COLO668 (cell line): ENCODE measurements at regions not wholly inside any gene's neighbourhood (a gene's known extent, or its start where the extent isn't known, plus 50 kb on each side); places are given as distances from the start of the nearest gene placed in this dataset.
"Not testable (repeated sequence)": the region's sequence is repeated elsewhere in the genome, so short reads cannot be mapped to it uniquely, and the experiment has no call there.

Experiments used
- DNase-seq: peaks from one replicate; lab custom pipeline; 2025; ENCODE audit not compliant: unreplicated experiment; lab: John Stamatoyannopoulos, UW

DNA sequence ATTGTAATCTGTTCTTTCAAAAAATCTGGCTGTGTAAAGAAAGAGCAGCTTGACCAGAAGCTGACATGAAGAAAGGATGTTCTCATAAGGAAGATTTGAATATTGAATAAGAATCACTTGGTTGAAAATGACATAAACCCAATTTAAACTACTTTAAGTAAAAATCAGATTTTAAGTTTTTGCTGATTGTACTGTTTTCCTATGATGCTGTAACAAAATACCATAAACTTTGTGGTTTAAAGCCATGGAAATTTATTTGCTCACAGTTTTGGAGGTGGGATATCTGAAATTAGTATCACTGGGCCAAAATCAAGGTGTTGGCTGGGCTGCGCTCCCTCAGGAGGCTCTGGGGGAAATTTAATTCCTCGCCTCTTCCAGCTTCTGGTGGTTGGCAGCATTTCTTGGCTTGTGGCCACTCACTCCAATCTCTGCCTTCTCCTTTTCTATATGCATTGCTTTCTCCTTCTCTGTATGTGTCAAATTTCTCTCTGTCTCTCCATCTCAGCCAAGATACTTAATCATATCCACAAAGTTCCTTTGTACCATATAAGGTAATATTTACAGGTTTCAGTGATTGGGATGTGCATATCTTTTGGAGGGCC, 141.2 kb upstream of the ZFP64 start:
- DNase-seq = no peak

DNA sequence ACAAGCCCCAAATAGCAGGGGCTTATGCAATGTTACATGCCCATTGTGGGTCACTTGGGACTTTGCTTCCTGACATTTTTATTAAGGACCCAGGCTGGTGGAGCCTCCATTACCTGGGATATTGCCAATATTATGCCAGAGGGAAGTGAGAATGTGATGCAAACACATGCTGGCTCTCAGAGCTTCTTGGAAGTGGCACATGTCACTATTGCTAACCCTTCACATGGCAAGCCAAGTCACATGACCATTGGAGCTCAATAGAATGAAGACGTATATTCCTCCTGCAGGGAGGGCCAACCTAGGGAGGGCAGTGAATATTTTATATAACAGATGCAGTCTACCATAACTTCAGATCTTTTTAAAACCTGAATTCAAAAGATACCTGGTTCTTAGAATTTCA, 140.7 kb upstream of the ZFP64 start:
- DNase-seq = no peak

DNA sequence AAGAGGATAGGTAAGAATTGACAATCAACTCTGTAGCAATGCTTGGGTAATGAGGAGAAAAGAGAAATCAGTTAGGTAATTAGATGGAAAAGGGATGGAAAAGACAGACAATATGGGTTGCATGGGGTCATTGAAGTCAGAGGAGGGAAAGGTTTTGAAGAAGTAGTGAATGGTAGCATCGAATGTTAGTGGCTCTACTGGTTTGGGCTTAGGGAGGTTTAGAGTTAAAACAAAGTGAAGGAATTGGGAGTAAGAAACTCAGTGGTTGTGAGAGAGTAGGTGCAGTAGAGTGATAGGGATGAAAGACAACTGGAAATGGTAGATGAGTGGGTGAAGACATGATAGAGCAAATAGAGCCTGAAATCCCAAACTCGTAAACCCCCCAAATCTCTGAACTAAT, 140.1 kb upstream of the ZFP64 start:
- DNase-seq = no peak

DNA sequence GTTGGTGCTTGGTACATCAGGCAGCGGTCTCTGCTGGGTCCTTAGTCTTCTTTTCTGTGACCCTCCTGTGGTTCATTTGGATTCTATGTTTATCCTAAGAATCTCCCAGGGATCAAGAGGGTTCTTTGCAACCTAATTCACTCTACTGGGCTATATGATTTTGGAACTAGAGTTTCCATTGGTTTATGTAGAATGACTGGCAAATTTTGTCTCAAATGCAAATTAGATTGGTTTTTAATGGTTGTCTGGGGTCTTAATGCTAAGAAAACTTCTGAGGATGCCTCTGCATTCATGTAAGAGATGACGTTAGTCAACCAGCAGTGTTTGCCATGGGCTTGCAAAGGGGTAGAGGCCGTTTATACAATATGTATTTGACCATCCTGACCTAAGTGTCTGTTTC, 129.8 kb upstream of the ZFP64 start:
- no peak for DNase-seq

DNA sequence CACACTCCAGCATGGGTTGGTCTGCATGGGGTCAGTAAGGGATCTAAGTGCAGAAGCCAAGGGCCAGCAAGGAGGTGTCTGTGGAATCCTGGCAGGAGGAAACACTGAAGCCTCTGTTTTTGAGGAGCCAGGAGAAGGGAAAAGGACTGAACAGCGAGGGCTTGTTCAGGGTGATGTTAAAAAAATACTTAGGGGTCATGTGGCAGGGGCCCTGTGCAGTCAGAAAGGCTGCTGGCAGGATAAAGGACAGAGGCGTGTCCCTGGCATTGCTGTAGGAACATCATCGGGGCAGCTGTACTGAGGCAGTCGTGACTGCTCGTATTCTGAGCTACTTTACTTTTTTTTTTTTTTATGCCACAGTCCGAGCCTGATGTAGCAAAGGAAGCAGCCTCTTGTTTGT, 127.1 kb upstream of the ZFP64 start:
- no peak for DNase-seq

DNA sequence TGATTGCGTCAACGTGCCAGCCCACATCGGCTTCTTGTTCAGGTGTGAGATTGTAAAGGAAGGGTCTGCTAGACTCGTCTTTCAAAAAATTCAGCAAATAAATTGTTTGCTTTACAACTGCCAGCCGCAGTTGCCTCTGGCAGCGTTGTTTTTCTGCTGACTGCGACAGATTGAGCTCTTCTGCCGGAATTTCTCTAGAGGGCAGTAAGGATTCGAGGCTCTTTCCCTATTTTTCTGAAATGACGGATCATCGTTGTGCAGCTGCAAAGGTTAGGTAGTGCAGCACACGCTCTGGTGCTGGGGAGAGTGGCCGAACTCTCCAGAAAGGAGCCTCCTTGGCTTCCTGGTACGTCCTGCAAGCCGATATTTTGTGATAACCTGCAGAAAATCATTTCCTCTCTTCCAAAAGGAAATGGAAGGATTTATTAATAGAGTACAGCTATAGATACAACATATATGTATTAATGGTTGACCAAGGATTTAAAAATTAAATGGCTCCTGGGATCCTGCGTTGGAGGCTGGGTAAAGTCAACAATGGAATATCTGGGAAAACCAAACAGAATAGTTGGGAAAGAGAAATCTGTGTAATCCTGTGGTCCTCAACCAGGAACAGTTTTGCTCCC, 121.9 kb upstream of the ZFP64 start:
- peak; percentile 11 for DNase-seq

DNA sequence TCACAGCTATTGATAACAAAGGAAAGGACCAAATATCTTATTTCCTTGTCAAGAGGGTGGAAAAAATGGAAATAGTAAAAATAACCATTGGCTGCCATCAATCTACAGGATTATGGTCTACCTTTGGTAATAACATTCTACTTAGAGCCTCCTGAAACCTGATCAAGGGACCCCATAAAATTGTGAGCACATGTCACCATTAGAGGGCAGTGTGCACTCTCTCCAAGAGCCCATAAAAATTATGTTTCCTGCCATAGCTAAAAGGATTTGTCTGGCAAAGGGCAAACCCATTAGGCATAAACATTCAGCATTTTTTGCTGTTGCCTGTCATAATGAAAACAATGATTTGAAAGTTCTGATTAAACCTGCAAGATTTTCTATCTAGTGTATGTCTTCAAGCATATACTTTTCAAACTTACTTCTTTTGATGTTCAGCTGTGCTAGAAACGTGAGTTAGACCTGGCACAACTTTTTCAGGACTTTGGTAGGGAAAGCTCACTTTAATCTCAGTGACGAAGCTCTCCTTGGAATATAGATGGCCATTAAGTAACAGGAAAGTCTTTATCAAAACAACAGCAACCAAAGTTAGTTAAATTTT, 120.7 kb upstream of the ZFP64 start:
- peak; percentile 43 for DNase-seq

DNA sequence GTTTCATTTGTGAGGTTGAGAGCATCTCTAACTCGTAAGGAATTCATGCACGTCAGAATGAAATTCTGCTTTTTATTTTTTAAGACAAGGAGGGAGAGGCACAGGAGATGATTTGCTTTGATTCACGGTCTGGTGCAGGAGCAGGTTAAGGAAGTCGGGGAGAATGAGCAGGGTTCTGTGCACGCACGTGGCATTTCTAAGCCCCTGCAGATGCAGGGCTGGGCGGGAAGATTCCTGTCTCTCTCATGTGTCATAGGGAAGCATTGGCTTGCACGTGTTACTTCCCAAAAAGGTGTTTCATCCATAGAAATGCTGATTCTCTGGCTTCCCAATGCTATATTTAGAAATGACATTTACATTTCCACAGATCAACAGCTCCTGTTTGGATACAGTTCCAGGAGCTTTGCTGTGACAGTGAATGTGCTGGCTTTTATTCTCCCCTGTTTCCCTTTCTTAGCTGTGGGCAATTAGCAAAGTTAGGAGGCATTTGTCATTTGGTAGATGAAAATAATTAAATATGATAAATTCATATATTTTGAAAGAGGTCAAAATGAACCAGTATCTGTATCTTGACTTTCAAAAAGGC, 119.7 kb upstream of the ZFP64 start:
- no peak for DNase-seq

DNA sequence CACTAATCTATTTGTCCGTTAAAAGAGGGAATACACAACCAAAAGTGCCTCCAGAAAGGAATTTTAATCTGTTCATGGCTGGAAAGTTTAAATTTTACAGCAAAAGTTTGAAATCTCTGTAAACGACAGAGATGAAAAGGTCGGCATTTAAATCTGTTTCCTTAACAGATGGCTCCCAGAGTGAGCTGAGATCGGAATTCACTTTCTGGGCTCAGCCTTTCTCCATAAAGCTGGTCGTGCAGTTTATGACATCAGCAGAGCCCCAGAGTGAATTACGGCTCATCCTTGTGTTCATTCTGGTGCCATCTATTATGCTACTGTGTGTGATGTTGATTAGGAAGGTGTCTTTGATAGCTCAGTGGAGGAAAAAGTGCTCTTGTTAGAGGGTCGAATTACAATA, 117.6 kb upstream of the ZFP64 start:
- no peak for DNase-seq

DNA sequence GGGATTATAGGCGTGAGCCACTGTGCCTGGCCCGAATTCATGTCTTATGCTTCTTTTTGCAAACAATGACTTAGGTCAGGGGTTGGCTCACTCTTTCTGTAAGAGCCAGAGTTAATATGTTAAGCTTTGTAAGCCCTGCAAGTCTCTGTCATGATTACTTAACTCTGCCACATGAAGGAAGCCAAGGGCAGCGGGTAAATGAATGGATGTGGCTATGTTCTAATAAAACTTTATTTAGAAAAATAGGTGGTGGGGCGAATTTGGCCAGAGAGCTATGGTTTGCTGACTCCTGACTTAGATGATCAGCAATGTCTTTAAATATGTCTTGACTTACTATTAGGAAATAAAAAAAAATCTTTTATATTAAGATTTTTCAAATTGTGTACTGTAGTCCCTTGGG, 114.9 kb upstream of the ZFP64 start:
- DNase-seq = no peak

DNA sequence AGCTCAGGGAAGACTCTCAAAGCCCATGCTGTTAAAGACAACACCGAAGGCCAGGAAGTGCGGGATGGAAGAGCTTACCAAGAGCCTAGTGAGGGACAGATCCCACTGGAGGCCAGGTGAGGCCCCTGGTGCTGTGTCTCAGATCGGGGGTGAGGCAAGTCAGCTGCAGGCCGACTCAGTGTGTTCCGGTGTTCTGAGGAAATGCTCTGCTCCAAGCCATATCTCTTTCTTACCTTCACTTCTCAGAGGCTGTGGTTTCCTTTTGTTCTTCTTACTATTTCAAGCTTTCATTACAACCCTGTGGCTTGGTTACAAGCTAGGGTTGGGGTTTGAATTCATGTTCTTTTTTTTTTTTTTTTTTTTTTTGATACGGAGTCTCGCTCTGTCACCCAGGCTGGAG, 114.3 kb upstream of the ZFP64 start:
- no peak for DNase-seq

DNA sequence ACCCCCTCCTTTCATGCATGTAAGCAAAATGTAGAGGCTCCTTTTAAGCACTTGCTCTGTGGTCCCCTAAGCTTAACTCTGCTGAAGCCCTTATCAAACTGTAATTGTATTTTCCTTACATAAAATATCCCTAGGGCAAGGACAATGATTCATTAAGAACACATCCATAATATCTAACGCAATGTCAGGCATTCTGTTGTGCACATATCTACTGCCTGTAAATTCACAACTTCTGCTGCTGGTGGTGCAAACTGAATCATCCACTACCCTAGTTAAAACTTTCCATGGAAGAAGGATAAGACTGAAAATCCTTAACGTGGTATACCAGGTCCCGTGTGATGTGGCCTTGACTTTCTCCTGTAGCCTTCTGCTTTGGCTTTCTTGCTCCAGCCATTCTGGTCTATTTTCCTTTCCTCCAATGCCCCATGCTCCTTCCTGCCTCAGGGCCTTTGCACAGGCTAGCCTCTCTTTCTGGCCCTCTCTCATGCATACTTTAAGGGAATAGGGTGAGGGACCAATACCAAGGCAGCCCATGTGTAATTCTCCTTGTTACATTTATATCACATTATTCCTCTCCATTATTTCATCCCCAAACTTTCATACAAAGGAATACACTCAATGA, 113.6 kb upstream of the ZFP64 start:
- no peak for DNase-seq

DNA sequence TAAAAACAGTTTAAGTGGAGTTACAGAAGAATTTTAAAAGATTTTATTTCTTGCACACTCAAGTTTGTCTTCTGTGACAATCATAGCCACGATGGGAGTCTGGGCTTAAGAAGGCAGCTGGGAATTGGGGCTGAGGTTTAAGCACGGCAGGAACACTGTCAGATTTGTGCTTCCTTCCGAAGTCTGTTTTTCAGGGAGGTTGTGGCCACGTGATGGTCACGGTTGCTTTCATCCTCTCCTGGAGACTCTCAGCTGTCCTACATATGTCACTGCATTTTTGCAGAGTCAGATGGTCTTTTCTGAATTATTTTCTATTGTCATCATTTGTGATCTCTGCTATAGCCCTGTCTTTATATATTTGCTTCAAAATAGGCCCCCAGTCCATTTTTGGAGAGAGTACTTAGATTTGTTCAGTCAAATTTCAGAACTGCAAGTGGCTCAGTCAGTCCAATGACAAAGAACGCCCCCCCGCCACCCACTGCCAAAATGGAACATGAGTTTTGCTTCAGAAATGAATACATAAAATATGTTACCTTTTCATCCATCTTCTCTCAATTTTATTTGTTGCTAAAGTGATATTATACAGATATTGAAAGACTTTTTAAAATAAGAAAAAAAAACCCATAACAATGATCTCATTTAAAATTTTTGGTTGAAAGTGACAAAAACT, 111.8 kb upstream of the ZFP64 start:
- no peak for DNase-seq

DNA sequence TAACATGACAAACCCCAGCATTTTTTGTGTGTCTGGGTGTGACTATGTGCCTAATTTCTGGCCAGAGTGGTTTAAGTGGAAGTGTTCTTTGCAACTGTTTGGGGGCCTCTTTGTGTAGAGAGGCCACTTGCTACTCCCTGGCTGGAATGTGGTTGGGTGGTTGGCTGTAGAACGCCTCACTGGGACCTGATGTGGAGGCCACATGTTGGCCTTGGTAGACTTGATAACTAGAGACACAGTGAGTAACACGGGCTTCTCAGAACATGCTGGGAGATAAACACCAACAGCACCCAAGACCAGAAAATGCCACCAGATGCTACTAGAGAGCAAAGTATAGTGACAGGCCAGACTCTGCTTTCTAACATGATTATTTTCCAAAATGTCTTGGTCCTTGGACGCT, 111.2 kb upstream of the ZFP64 start:
- DNase-seq = no peak

DNA sequence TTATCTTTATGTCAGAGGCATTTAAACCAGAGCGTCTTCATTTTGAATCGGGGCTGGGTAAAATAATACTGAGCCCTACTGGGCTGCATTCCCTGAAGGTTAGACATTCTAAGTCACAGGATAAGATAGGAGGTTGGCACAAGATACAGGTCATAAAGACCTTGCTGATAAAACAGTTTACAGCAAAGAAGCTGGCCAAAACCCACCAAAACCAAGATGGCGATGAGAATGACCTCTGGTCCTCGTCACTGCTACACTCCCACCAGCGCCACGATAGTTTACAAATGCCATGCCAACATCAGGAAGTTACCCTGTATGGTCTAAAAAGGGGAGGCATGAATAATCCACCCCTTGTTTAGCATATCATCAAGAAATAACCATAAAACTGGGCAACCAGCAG, 110.5 kb upstream of the ZFP64 start:
- DNase-seq = not testable (repeated sequence)

DNA sequence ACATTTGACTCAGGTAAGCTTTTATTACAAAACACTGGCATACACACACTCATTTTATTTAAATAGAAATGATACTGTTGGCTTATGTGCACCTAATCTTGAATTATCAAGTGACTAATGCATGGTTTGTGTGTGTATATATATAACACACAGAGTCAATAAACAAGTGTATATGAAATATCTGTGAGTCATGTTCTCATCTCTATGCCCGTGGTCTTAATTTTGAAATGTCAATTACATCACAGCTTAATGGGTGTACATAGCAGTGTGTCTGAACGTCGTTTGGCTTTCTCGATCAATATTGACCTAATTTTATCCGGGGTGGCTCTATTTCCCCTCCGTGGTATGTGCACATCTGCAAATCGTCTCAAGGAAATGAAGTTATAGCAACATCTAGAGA, 104.0 kb upstream of the ZFP64 start:
- no peak for DNase-seq

DNA sequence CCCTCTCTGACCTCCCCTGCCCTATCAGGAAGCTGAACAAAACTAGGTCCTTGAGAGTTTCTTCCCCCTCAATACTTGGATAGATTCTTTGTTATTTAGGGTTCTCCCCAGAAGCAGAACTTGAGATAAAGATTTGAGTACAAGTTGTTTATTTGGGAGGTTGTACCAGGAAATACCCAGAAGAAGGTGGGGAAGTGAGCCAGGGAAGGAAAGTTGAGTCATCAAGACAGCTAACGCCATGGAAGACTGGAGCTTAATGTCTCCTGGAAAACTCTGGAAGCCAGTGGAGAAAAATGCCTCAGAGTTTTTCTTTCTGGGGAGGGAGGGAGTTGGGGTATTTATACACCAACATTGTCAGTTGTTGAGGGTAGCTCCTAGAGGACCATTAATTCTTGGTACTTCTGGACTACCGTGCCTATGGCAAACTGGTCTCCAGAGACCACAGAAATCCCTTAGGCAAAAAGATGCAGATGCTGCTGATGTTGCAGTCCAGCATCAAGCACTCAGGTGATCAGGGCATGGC, 102.6 kb upstream of the ZFP64 start:
- DNase-seq = no peak

DNA sequence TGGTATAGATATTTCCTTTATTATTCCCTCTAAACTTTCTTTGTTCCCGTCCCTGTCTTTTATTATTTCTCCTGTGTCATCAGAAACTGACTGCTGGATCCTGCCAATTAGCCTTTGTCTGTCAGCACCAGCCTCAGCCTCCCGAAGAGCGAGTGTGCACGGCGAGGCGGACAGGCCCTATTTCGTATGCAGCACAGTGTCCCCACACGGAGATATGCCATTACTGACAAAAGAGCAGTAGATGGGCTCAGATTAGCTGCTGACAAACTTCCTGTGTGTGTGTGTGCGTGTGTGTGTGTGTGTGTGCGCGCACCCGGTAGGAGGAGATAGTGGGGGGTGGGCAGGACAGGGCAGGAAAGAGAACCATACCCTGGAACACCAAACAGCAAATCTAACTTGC, 99.5 kb upstream of the ZFP64 start:
- no peak for DNase-seq

DNA sequence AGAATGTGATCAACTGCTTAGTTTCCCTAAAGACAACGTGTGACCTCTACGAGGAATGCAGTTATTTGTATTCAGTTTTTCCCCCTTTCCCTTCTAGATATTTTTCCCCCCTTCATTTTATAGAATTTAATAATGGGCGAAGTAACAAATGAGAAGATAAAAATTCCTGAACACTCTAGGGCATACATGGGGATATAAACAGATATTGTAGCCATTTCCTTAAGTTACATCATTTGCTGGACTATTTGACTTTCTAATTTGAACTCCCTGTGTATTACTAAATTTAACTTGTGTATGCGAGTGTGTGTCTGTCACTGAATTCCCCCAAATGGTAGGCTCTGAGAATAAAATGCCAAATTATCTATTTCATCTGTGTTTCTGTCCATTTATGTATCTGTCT, 99.0 kb upstream of the ZFP64 start:
- no peak for DNase-seq

DNA sequence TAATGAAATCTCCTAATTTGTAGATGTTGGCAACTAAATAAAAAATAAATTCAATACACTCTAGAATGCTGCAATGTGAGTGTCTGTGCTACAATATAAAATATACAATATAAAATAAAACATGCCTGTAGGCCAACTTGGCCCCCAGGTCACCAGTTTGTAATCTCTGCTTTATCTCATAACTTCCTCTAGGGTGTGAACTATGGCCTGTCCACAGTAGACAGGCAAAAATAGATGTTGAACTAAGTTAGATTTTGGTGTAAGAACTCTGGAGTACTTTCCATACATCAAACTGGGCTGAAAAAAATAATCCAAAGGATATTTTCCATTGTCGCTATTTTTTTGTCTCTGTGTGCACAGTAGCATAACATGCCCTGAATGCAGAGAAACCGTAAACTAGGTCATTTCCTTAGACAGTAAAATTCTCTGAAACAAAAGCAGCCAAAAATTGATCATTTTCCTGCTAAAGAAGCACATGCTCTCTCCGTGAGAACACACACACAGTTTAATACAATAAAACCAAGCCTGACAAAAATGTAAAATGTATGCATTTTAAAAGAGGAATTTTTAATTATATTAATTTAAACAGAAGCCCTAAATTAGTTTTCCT, 98.5 kb upstream of the ZFP64 start:
- no peak for DNase-seq

DNA sequence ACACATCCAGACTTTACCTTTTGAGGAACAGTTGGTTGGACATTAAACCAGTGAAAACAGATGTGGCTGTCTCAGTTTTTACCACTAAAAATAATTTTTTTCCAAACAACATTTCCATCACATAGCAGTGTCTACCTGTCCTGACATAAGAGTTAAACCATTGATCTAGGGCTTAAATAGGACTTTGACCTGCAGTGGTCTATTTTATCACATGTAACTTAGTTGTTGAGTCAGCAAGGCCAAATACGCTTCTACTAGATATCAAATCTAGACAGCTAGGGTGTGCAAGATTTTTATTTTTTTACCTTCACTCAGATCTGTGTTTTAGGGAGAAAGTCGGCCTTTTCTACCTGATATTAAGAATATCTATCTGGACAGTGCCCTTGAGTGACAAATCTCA, 88.8 kb upstream of the ZFP64 start:
- no peak for DNase-seq
